ENCODE measurements at regions not wholly inside any gene's neighbourhood (a gene's known extent, or its start where the extent isn't known, plus 50 kb on each side); places are given as distances from the start of the nearest gene placed in this dataset.

DNA sequence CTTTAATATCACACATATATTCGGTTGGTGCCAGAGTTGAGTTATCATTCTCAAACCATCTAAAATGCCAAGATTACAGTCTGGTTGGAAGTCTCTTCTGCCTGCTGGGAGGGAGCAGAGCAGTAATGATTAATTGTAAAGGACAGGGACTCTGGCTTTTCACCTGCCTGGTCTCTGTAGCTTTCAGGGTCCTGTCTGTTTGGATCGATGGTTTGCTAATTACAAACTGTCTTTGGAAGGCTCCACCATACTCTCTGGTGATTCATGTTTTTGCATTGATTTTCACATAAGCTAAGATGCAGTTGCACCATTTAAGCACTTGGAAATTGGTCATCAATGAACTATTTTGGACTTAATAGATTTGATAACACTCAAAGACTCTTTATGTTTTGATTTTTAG lies 350.4 kb upstream of the SATB1 start:
- no peaks in the 10 kb centered on the region for H3K4me1 ChIP-seq (replicated peaks in 1 of 4; ENCODE audit: control insufficient read depth in 3 of 4, insufficient read depth in 4 of 4, low read length in 3 of 4)
- H2AFZ ChIP-seq (ENCODE audit: low read length) = no peak overlapping the region
- no peak for TF ChIP-seq YY1 (IDR thresholded peaks at IDR 0.05; ENCODE audit: low read depth, low read length)
- no peak for TF ChIP-seq KDM4A (IDR thresholded peaks at IDR 0.05; ENCODE audit: low read depth, low read length, severe bottlenecking)
- no peak for TF ChIP-seq CEBPB (IDR thresholded peaks at IDR 0.05; ENCODE audit: low read depth, low read length)
- no peak for TF ChIP-seq CREB1 (IDR thresholded peaks at IDR 0.05)
- TF ChIP-seq SIN3A (conservative IDR thresholded peaks at IDR 0.05 in 1 of 2, IDR thresholded peaks at IDR 0.05 in 1 of 2; ENCODE audit: low read depth in 1 of 2, low read length in 2 of 2) = no peak
- no peak for TF ChIP-seq CHD2 (IDR thresholded peaks at IDR 0.05; ENCODE audit: low read length)
- TF ChIP-seq PHF8 (conservative IDR thresholded peaks at IDR 0.05; ENCODE audit: low read depth, low read length) = no peak
- no peak for TF ChIP-seq CBX5 (IDR thresholded peaks at IDR 0.05; ENCODE audit: low read depth, low read length)
- TF ChIP-seq KDM5A (IDR thresholded peaks at IDR 0.05; ENCODE audit: low read length) = no peak
- TF ChIP-seq EGR1 (IDR thresholded peaks at IDR 0.05; ENCODE audit: borderline replicate concordance, low read depth, low read length) = no peak
- no peak for TF ChIP-seq TCF12 (IDR thresholded peaks at IDR 0.05; ENCODE audit: low read depth, low read length)
- no peak overlapping the region for H3K23ac ChIP-seq (ENCODE audit: insufficient read length)
- no peaks in the 10 kb centered on the region for H3K79me1 ChIP-seq (ENCODE audit: low read depth, low read length)
- no peak overlapping the region for H3K56ac ChIP-seq (replicated peaks; ENCODE audit: insufficient read length, low read depth, low read length)
- no peak overlapping the region for H3K4me3 ChIP-seq (ENCODE audit: extremely low read depth in 1 of 4, insufficient read depth in 2 of 4, low read depth in 3 of 4, low read length in 4 of 4)
- H3K36me3 ChIP-seq (ENCODE audit: control insufficient read depth in 2 of 4, insufficient read depth in 4 of 4, low read length in 3 of 4) = no peaks in the 10 kb centered on the region
- no peak overlapping the region for H2BK20ac ChIP-seq (ENCODE audit: low read length)
- H3K4me2 ChIP-seq (ENCODE audit: insufficient read depth in 1 of 2, low read depth in 2 of 2, low read length in 2 of 2) = no peak overlapping the region
- H3K79me2 ChIP-seq (ENCODE audit: control insufficient read depth in 1 of 2, insufficient read depth in 2 of 2, low read length in 2 of 2) = no peaks in the 10 kb centered on the region
- no peak overlapping the region for H4K8ac ChIP-seq (ENCODE audit: extremely low read depth, insufficient read depth, low read length)
- no peak overlapping the region for H3K27ac ChIP-seq (ENCODE audit: low read depth, low read length)
- H3K18ac ChIP-seq (ENCODE audit: extremely low read depth, low read length) = no peak overlapping the region
- H2BK120ac ChIP-seq (replicated peaks; ENCODE audit: low read depth, low read length) = no peak overlapping the region
- H4K91ac ChIP-seq (replicated peaks; ENCODE audit: insufficient read length, low read length) = no peak overlapping the region
- no peak overlapping the region for H2AK5ac ChIP-seq (ENCODE audit: low read depth, low read length)
- ChIA-PET POLR2A (ENCODE audit: partially characterized antibody) (no interaction called here), CTCF (ENCODE audit: partially characterized antibody) (interaction anchor here (1.1 to 1.8 kb wide), 2 partner anchors 213 kb away, joined by 3 to 4 read pairs; no protein-coding TSS in a partner anchor)
- no peak overlapping the region for H4K5ac ChIP-seq (ENCODE audit: insufficient read length, low read depth, low read length)
- H2BK5ac ChIP-seq (ENCODE audit: low read depth, low read length) = no peak overlapping the region
- H3K4ac ChIP-seq (replicated peaks; ENCODE audit: insufficient read length, low read depth, low read length) = no peak overlapping the region
- no peak overlapping the region for H3K9ac ChIP-seq (replicated peaks in 1 of 4; ENCODE audit: extremely low read depth in 1 of 4, low read depth in 3 of 4, low read length in 3 of 4)
- H3K9me3 ChIP-seq (ENCODE audit: insufficient read depth in 2 of 2, low read depth in 1 of 2, low read length in 1 of 2) = no peaks in the 10 kb centered on the region
- FAIRE-seq (no peak), DNase-seq (ENCODE audit: low read depth in 1 of 2, low spot score in 2 of 2) (no peak)
- no peaks in the 10 kb centered on the region for H4K20me1 ChIP-seq (replicated peaks in 1 of 2; ENCODE audit: control insufficient read depth in 1 of 2, insufficient read depth in 2 of 2, low read length in 2 of 2)
- H3K14ac ChIP-seq (ENCODE audit: insufficient read length) = no peak overlapping the region
- no peak overlapping the region for H2BK12ac ChIP-seq (ENCODE audit: low read depth, low read length)
- H2BK15ac ChIP-seq (ENCODE audit: low read length) = no peak overlapping the region
- WGBS, 2 experiments (ENCODE audit: extremely low coverage in 1 of 2, insufficient coverage in 1 of 2, insufficient read length in 1 of 2, insufficient replicate concordance in 2 of 2, low coverage in 1 of 2, low lambda C conversion rate in 2 of 2, missing lambda C conversion rate in 1 of 2) = 100% methylated on average over 2 of the region's 2 CpGs; no CpG with 5 or more reads in 1 of the 2 experiments
- no peaks in the 10 kb centered on the region for H3K23me2 ChIP-seq (ENCODE audit: low read depth, low read length)
- no peaks in the 10 kb centered on the region for H3K27me3 ChIP-seq (replicated peaks in 1 of 4; ENCODE audit: control insufficient read depth in 3 of 4, extremely low read depth in 1 of 4, insufficient read depth in 3 of 4, low read length in 3 of 4)

Measured in H1 (cell line).